Thyroid gland (tissue), 4 donors: ENCODE measurements at regions not wholly inside any gene's neighbourhood (a gene's known extent, or its start where the extent isn't known, plus 50 kb on each side); places are given as distances from the start of the nearest gene placed in this dataset.

Experiments used
- POLR2A ChIP-seq, 2 donors: fragments of 450-650 bp; IDR thresholded peaks; one replicate each; pipeline ENCODE4 v1.6.1; 2017; ENCODE audit warnings: antibody characterized with exemption in 2 of 2, mild to moderate bottlenecking in 2 of 2, moderate library complexity in 1 of 2
- TF ChIP-seq, protein P1 (sequence below), 6 experiments: fragments of 200-600 bp in 3 of 6; fragments of 450-650 bp in 3 of 6; sonication (generic) in 3 of 6; IDR thresholded peaks; one replicate each; pipeline ENCODE4 v1.5.1; 2016 to 2019; ENCODE audit warnings: antibody characterized with exemption in 6 of 6, mild to moderate bottlenecking in 2 of 6, inconsistent platforms in 1 of 6, moderate library complexity in 1 of 6

DNA sequence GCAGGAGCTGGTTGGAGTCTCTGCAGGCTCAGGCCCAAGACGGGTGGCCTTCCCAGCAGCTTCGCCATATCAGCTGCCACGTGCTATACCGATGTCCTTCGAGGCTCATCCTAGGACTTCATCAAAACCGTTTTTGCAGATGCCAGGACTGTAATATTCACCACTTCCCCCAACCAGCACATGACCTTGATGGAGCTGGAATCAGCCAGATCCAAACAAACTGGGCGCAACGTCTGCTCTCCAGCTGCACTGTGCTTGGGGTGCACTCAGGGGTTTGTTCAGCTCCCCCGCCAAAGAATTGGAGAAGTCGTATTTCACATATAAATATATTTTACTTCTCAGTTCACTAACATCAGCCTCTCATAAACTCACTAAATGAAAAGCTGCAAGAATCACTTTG lies 149.5 kb upstream of the DIO3 start:
- TF ChIP-seq, protein P1, sequence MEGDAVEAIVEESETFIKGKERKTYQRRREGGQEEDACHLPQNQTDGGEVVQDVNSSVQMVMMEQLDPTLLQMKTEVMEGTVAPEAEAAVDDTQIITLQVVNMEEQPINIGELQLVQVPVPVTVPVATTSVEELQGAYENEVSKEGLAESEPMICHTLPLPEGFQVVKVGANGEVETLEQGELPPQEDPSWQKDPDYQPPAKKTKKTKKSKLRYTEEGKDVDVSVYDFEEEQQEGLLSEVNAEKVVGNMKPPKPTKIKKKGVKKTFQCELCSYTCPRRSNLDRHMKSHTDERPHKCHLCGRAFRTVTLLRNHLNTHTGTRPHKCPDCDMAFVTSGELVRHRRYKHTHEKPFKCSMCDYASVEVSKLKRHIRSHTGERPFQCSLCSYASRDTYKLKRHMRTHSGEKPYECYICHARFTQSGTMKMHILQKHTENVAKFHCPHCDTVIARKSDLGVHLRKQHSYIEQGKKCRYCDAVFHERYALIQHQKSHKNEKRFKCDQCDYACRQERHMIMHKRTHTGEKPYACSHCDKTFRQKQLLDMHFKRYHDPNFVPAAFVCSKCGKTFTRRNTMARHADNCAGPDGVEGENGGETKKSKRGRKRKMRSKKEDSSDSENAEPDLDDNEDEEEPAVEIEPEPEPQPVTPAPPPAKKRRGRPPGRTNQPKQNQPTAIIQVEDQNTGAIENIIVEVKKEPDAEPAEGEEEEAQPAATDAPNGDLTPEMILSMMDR (IDR thresholded peaks at IDR 0.05), result no peak
- TF ChIP-seq POLR2A (IDR thresholded peaks at IDR 0.05), result no peak
